Islet precursor cell (in vitro differentiated cells): ENCODE measurements at regions not wholly inside any gene's neighbourhood (a gene's known extent, or its start where the extent isn't known, plus 50 kb on each side); places are given as distances from the start of the nearest gene placed in this dataset.

Source experiments
- DNase-seq: peaks from one replicate; pipeline ENCODE4 v3.0.0-alpha.2; 2018

- DNase-seq, result no peak
Measured at GRCh38 chr15:39041979-39042495, 477.4 kb upstream of the RASGRP1 start.

- DNase-seq, result no peak
Measured at GRCh38 chr15:39051626-39052322, 487.2 kb upstream of the RASGRP1 start.

GRCh38 chr15:39052323-39052705 is 487.7 kb upstream of the RASGRP1 start:
- DNase-seq, result no peak

- DNase-seq, result no peak
Measured at GRCh38 chr15:39053480-39053879, 488.9 kb upstream of the RASGRP1 start.

GRCh38 chr15:39054128-39054732 is 489.6 kb upstream of the RASGRP1 start:
- DNase-seq, result no peak

- no peak for DNase-seq
Measured at GRCh38 chr15:39056357-39056756, 491.7 kb upstream of the RASGRP1 start.

GRCh38 chr15:39058351-39059131 is 493.9 kb upstream of the RASGRP1 start:
- DNase-seq, result no peak

GRCh38 chr15:39059917-39060316 is 495.3 kb upstream of the RASGRP1 start:
- no peak for DNase-seq

- DNase-seq, result no peak
Measured at GRCh38 chr15:39061952-39062464, 497.4 kb upstream of the RASGRP1 start.

- DNase-seq, result no peak
Measured at GRCh38 chr15:39066677-39067076, 502.1 kb upstream of the RASGRP1 start.

GRCh38 chr15:39074341-39074985 is 506.4 kb upstream of the THBS1 start:
- DNase-seq, result no peak

- DNase-seq, result no peak
Measured at GRCh38 chr15:39075311-39075710, 505.6 kb upstream of the THBS1 start.

GRCh38 chr15:39075756-39076341 is 505.0 kb upstream of the THBS1 start:
- DNase-seq, result no peak

GRCh38 chr15:39078026-39078425 is 502.9 kb upstream of the THBS1 start:
- DNase-seq, result no peak

- no peak for DNase-seq
Measured at GRCh38 chr15:39079296-39079847, 501.5 kb upstream of the THBS1 start.

GRCh38 chr15:39083213-39083612 is 497.7 kb upstream of the THBS1 start:
- no peak for DNase-seq

- no peak for DNase-seq
Measured at GRCh38 chr15:39084674-39085530, 496.0 kb upstream of the THBS1 start.

- DNase-seq, result no peak
Measured at GRCh38 chr15:39086641-39087040, 494.2 kb upstream of the THBS1 start.

GRCh38 chr15:39088156-39088555 is 492.7 kb upstream of the THBS1 start:
- no peak for DNase-seq

GRCh38 chr15:39092354-39092753 is 488.5 kb upstream of the THBS1 start:
- DNase-seq, result no peak

- DNase-seq, result no peak
Measured at GRCh38 chr15:39092761-39093160, 488.1 kb upstream of the THBS1 start.
